ENCODE measurements at regions not wholly inside any gene's neighbourhood (a gene's known extent, or its start where the extent isn't known, plus 50 kb on each side); places are given as distances from the start of the nearest gene placed in this dataset.

DNA sequence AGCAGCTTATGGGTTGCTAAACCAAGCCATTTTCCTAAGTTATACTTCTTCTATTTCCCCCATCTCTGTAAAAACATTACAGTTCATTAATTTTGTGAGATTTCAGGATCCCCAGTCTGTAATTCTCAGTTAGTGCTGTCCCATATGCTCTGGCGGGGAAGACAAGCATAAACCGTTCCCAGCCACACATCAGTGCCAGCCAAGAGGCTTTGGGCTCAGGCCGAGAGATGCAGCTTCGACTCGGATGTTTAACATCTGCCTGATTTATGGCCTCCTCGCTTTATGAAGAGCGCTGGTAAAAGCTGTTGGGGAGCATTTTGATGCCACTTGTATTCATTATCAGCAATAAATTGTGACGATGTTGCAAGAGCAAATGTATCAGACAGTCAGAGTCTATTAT is 349.1 kb upstream of the CCDC196 start:
- DNase-seq (ENCODE audit: low spot score) (no peak), ATAC-seq (no peak)
- Histone ChIP-seq H3K4me2 (no peak overlapping the region), H4K20me1 (replicated peaks; ENCODE audit: insufficient read depth) (no peaks in the 10 kb centered on the region), H3K4me1 (ENCODE audit: insufficient read depth) (no peaks in the 10 kb centered on the region), H3K9me2 (ENCODE audit: insufficient read depth) (no peaks in the 10 kb centered on the region), H3K79me2 (replicated peaks; ENCODE audit: insufficient read depth) (no peaks in the 10 kb centered on the region), H3K27me3 (ENCODE audit: insufficient read depth) (no peaks in the 10 kb centered on the region), H3K27ac (ENCODE audit: low read depth) (no peak overlapping the region), H2AFZ (no peak overlapping the region), H3K36me3 (ENCODE audit: insufficient read depth) (no peaks in the 10 kb centered on the region), H3F3A (replicated peaks; ENCODE audit: low read depth) (no peaks in the 10 kb centered on the region), H3K4me3 (no peak overlapping the region)
- no peaks in the 10 kb centered on the region for H3K9me3 Mint-ChIP-seq
- H3K27me3 Mint-ChIP-seq (ENCODE audit: insufficient read depth, low read depth, poor library complexity) = peaks cover 4% of the 10 kb centered on the region
- H3K36me3 Mint-ChIP-seq (ENCODE audit: low read depth) = no peaks in the 10 kb centered on the region
- TF ChIP-seq, protein P1, sequence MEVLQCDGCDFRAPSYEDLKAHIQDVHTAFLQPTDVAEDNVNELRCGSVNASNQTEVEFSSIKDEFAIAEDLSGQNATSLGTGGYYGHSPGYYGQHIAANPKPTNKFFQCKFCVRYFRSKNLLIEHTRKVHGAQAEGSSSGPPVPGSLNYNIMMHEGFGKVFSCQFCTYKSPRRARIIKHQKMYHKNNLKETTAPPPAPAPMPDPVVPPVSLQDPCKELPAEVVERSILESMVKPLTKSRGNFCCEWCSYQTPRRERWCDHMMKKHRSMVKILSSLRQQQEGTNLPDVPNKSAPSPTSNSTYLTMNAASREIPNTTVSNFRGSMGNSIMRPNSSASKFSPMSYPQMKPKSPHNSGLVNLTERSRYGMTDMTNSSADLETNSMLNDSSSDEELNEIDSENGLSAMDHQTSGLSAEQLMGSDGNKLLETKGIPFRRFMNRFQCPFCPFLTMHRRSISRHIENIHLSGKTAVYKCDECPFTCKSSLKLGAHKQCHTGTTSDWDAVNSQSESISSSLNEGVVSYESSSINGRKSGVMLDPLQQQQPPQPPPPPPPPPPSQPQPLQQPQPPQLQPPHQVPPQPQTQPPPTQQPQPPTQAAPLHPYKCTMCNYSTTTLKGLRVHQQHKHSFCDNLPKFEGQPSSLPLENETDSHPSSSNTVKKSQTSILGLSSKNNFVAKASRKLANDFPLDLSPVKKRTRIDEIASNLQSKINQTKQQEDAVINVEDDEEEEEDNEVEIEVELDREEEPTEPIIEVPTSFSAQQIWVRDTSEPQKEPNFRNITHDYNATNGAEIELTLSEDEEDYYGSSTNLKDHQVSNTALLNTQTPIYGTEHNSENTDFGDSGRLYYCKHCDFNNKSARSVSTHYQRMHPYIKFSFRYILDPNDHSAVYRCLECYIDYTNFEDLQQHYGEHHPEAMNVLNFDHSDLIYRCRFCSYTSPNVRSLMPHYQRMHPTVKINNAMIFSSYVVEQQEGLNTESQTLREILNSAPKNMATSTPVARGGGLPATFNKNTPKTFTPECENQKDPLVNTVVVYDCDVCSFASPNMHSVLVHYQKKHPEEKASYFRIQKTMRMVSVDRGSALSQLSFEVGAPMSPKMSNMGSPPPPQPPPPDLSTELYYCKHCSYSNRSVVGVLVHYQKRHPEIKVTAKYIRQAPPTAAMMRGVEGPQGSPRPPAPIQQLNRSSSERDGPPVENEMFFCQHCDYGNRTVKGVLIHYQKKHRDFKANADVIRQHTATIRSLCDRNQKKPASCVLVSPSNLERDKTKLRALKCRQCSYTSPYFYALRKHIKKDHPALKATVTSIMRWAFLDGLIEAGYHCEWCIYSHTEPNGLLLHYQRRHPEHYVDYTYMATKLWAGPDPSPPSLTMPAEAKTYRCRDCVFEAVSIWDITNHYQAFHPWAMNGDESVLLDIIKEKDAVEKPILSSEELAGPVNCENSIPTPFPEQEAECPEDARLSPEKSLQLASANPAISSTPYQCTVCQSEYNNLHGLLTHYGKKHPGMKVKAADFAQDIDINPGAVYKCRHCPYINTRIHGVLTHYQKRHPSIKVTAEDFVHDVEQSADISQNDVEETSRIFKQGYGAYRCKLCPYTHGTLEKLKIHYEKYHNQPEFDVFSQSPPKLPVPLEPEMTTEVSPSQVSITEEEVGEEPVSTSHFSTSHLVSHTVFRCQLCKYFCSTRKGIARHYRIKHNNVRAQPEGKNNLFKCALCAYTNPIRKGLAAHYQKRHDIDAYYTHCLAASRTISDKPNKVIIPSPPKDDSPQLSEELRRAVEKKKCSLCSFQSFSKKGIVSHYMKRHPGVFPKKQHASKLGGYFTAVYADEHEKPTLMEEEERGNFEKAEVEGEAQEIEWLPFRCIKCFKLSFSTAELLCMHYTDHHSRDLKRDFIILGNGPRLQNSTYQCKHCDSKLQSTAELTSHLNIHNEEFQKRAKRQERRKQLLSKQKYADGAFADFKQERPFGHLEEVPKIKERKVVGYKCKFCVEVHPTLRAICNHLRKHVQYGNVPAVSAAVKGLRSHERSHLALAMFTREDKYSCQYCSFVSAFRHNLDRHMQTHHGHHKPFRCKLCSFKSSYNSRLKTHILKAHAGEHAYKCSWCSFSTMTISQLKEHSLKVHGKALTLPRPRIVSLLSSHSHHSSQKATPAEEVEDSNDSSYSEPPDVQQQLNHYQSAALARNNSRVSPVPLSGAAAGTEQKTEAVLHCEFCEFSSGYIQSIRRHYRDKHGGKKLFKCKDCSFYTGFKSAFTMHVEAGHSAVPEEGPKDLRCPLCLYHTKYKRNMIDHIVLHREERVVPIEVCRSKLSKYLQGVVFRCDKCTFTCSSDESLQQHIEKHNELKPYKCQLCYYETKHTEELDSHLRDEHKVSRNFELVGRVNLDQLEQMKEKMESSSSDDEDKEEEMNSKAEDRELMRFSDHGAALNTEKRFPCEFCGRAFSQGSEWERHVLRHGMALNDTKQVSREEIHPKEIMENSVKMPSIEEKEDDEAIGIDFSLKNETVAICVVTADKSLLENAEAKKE (CRISPR knock-in tag; IDR thresholded peaks at IDR 0.05) = no peak
- TF ChIP-seq STAT1 (IDR thresholded peaks at IDR 0.05; ENCODE audit: unreplicated experiment) (no peak), POLR2AphosphoS5 (IDR thresholded peaks at IDR 0.05; ENCODE audit: low read depth) (no peak), EZH2 (IDR thresholded peaks at IDR 0.05; ENCODE audit: low read depth, unreplicated experiment) (no peak), CREB1 (CRISPR knock-in tag; IDR thresholded peaks at IDR 0.05; ENCODE audit: low read depth) (no peak), ZNF331 (CRISPR knock-in tag; IDR thresholded peaks at IDR 0.05; ENCODE audit: low read depth) (no peak), JUNB (IDR thresholded peaks at IDR 0.05; ENCODE audit: unreplicated experiment) (no peak), EZH2phosphoT487 (IDR thresholded peaks at IDR 0.05; ENCODE audit: unreplicated experiment) (no peak), ZNF114 (CRISPR knock-in tag; IDR thresholded peaks at IDR 0.05) (no peak), NANOG (IDR thresholded peaks at IDR 0.05; ENCODE audit: borderline replicate concordance) (no peak)
- TF ChIP-seq, protein P2, sequence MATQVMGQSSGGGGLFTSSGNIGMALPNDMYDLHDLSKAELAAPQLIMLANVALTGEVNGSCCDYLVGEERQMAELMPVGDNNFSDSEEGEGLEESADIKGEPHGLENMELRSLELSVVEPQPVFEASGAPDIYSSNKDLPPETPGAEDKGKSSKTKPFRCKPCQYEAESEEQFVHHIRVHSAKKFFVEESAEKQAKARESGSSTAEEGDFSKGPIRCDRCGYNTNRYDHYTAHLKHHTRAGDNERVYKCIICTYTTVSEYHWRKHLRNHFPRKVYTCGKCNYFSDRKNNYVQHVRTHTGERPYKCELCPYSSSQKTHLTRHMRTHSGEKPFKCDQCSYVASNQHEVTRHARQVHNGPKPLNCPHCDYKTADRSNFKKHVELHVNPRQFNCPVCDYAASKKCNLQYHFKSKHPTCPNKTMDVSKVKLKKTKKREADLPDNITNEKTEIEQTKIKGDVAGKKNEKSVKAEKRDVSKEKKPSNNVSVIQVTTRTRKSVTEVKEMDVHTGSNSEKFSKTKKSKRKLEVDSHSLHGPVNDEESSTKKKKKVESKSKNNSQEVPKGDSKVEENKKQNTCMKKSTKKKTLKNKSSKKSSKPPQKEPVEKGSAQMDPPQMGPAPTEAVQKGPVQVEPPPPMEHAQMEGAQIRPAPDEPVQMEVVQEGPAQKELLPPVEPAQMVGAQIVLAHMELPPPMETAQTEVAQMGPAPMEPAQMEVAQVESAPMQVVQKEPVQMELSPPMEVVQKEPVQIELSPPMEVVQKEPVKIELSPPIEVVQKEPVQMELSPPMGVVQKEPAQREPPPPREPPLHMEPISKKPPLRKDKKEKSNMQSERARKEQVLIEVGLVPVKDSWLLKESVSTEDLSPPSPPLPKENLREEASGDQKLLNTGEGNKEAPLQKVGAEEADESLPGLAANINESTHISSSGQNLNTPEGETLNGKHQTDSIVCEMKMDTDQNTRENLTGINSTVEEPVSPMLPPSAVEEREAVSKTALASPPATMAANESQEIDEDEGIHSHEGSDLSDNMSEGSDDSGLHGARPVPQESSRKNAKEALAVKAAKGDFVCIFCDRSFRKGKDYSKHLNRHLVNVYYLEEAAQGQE (IDR thresholded peaks at IDR 0.05; ENCODE audit: unreplicated experiment) = no peak
- TF ChIP-seq, protein P3, sequence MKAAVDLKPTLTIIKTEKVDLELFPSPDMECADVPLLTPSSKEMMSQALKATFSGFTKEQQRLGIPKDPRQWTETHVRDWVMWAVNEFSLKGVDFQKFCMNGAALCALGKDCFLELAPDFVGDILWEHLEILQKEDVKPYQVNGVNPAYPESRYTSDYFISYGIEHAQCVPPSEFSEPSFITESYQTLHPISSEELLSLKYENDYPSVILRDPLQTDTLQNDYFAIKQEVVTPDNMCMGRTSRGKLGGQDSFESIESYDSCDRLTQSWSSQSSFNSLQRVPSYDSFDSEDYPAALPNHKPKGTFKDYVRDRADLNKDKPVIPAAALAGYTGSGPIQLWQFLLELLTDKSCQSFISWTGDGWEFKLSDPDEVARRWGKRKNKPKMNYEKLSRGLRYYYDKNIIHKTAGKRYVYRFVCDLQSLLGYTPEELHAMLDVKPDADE (IDR thresholded peaks at IDR 0.05) = no peak
- H3K4me3 Mint-ChIP-seq = no peak overlapping the region
- no peaks in the 10 kb centered on the region for H3K4me1 Mint-ChIP-seq
- H3K27ac Mint-ChIP-seq = no peak overlapping the region
